Colonic mucosa (tissue), 4 donors: ENCODE measurements at regions not wholly inside any gene's neighbourhood (a gene's known extent, or its start where the extent isn't known, plus 50 kb on each side); places are given as distances from the start of the nearest gene placed in this dataset.

Source experiments
- DNase-seq: peaks from one replicate; pipeline ENCODE4 v3.0.0-alpha.2; 2020
- H3K27ac ChIP-seq: fragments of 200-600 bp; one replicate; pipeline ENCODE4 v1.8.0; 2021
- H3K27me3 ChIP-seq: fragments of 200-600 bp; one replicate; pipeline ENCODE4 v1.8.0; 2021
- H3K36me3 ChIP-seq: fragments of 200-600 bp; one replicate; pipeline ENCODE4 v1.8.0; 2021
- H3K4me1 ChIP-seq: fragments of 200-600 bp; one replicate; pipeline ENCODE4 v1.8.0; 2021; ENCODE audit warnings: mild to moderate bottlenecking
- H3K4me3 ChIP-seq: fragments of 200-600 bp; one replicate; pipeline ENCODE4 v1.8.0; 2021
- H3K9ac ChIP-seq, 2 donors: one replicate each; pipeline ENCODE4 v1.7.0; 2013; ENCODE audit warnings: control low read depth in 2 of 2, low read depth in 2 of 2, low read length in 2 of 2
- H3K9me3 ChIP-seq: fragments of 200-600 bp; one replicate; pipeline ENCODE4 v1.8.0; 2021
- intact Hi-C: fragments of 100-400 bp; cut with DNase I; formaldehyde crosslinking; loops from one replicate; pipeline ENCODE4 v1.14.1; 2022
- TF ChIP-seq, protein P1 (sequence below): fragments of 200-600 bp; IDR thresholded peaks from one replicate; pipeline ENCODE4 v1.8.0; 2022; ENCODE audit warnings: antibody characterized with exemption, mild to moderate bottlenecking
- donor health status: healthy.
- donor health status: DM: no; HTN: no; CAD: no.
- donor health status: DM: no; HTN: no; CAD: no.

DNA sequence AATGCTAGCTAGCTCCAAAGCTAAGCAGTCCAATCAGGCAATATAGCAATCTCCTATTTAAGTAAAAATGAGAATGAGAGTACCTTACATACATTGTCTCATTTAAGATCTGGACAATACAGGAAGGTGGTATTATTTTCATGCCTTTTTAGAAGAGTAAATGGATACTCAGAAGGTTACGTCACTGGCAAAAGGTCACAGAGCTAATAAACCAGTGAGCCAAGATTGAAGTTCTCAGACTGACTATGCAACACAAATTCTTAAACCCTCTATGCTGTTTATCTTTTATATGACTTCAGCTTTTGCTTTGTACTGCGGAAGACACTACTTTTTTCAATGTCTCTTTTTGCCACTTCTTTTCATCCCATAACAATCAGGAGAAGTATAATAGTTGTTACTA is 135.2 kb upstream of the PRL start:
- TF ChIP-seq, protein P1, sequence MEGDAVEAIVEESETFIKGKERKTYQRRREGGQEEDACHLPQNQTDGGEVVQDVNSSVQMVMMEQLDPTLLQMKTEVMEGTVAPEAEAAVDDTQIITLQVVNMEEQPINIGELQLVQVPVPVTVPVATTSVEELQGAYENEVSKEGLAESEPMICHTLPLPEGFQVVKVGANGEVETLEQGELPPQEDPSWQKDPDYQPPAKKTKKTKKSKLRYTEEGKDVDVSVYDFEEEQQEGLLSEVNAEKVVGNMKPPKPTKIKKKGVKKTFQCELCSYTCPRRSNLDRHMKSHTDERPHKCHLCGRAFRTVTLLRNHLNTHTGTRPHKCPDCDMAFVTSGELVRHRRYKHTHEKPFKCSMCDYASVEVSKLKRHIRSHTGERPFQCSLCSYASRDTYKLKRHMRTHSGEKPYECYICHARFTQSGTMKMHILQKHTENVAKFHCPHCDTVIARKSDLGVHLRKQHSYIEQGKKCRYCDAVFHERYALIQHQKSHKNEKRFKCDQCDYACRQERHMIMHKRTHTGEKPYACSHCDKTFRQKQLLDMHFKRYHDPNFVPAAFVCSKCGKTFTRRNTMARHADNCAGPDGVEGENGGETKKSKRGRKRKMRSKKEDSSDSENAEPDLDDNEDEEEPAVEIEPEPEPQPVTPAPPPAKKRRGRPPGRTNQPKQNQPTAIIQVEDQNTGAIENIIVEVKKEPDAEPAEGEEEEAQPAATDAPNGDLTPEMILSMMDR: no peak
- Histone ChIP-seq H3K4me1 (no peaks in the 10 kb centered on the region), H3K9ac (no peak overlapping the region), H3K27ac (no peak overlapping the region), H3K27me3 (no peaks in the 10 kb centered on the region), H3K36me3 (no peaks in the 10 kb centered on the region), H3K4me3 (no peak overlapping the region), H3K9me3 (no peaks in the 10 kb centered on the region)
- intact Hi-C loops: no loop called here
- no peak for DNase-seq

GRCh38 chr6:22433745-22434144 is 135.6 kb upstream of the HDGFL1 start:
- Histone ChIP-seq H3K27me3 (no peaks in the 10 kb centered on the region), H3K36me3 (no peaks in the 10 kb centered on the region), H3K9me3 (no peaks in the 10 kb centered on the region), H3K27ac (no peak overlapping the region), H3K9ac (no peak overlapping the region), H3K4me1 (no peaks in the 10 kb centered on the region), H3K4me3 (no peak overlapping the region)
- DNase-seq: no peak
- intact Hi-C loops: no loop called here
- TF ChIP-seq, protein P1: no peak

DNA sequence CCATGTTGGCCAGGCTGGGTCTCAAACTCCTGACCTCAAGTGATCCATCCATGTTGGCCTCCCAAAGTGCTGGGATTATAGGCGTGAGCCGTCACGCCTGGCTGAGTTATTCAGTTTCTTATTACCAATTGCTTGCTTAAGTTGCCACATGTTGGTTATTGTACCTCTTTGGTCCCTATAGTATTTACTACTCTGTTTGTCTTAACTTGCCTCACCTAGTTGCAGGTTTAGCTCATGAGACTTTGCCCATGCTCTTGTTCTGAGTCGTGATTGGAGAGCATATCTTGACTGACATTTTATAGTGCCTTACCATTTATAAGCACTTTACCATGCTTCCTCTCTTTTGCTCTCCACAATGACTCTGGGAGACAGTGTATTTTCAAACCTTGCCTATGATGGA is 134.2 kb upstream of the HDGFL1 start:
- no peak overlapping the region for H3K27ac ChIP-seq
- intact Hi-C loops: no loop called here
- H3K9ac ChIP-seq: no peak overlapping the region
- H3K9me3 ChIP-seq: no peaks in the 10 kb centered on the region
- H3K4me3 ChIP-seq: no peak overlapping the region
- TF ChIP-seq, protein P1: no peak
- H3K27me3 ChIP-seq: no peaks in the 10 kb centered on the region
- no peak for DNase-seq
- H3K4me1 ChIP-seq: no peaks in the 10 kb centered on the region
- H3K36me3 ChIP-seq: no peaks in the 10 kb centered on the region

DNA sequence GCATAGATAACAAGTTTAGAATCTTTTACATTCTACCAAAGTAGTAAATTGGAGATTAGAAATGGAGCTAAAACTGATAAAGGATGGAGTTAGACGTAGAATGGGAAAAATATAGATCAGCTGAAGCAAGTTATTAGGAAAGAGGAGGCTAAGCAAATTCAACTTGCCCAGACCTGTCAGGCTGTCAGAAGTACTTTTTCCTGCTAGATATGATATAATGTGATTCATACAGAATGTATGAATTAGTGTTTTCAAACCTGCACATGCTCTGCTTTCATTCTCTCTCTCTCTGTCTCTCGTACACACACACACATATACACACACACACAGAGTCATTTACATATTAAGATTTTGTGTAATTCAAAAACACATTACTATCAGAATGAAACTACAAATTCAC is 133.2 kb upstream of the HDGFL1 start:
- TF ChIP-seq, protein P1: no peak

DNA sequence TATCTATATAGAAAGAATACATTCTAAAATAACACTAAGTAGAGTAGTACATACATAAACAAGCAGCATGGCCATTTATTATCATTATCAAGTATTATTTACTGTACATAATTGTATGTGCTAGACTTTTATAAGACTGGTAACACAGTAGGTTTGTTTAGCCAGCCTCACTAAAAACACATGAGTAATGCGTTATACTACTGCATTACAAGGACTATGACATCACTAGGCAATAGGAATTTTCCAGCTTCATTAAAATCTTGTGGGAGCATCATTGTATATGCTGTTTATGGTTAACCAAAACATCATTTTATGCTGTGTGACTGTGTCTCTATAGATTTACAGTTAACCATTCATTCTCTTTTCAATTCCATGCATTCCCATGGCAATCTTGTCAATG is 131.7 kb upstream of the HDGFL1 start:
- intact Hi-C loops: no loop called here
- H3K4me1 ChIP-seq: no peaks in the 10 kb centered on the region
- no peaks in the 10 kb centered on the region for H3K9me3 ChIP-seq
- no peak overlapping the region for H3K9ac ChIP-seq
- H3K27me3 ChIP-seq: no peaks in the 10 kb centered on the region
- no peak overlapping the region for H3K27ac ChIP-seq
- DNase-seq: no peak
- TF ChIP-seq, protein P1: no peak
- no peak overlapping the region for H3K4me3 ChIP-seq
- H3K36me3 ChIP-seq: no peaks in the 10 kb centered on the region

More for the DNA sequence above, 133.2 kb upstream of the HDGFL1 start:
- Histone ChIP-seq H3K36me3 (no peaks in the 10 kb centered on the region), H3K4me3 (no peak overlapping the region), H3K9me3 (no peaks in the 10 kb centered on the region), H3K4me1 (no peaks in the 10 kb centered on the region), H3K9ac (no peak overlapping the region), H3K27me3 (no peaks in the 10 kb centered on the region), H3K27ac (no peak overlapping the region)
- intact Hi-C loops: no loop called here
- DNase-seq: no peak

DNA sequence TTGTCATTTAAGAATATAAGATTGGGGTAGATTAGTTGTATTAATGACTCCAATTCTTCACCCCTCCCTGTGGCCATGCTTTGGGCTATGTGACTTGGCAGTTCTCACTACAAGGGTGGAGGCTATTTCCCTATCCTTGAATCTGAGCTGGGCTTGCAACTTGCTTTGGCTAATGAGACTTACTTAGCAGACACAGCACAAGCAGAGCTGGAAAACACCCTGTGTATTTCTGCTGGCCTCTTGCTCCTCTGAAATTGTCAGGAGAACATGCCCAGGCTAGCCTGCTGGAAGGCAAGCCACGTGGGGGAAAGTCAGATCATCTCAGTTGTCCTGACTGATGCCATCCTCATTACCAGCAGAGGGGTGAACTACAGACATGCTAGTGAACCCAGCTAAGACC is 126.5 kb upstream of the HDGFL1 start:
- no peak overlapping the region for H3K9ac ChIP-seq
- no peak for DNase-seq
- H3K9me3 ChIP-seq: no peaks in the 10 kb centered on the region
- no peaks in the 10 kb centered on the region for H3K36me3 ChIP-seq
- H3K4me1 ChIP-seq: no peaks in the 10 kb centered on the region
- intact Hi-C loops: no loop called here
- H3K4me3 ChIP-seq: no peak overlapping the region
- H3K27ac ChIP-seq: no peak overlapping the region
- no peaks in the 10 kb centered on the region for H3K27me3 ChIP-seq
- TF ChIP-seq, protein P1: no peak
